Osteoblast (primary cell): ENCODE measurements at regions not wholly inside any gene's neighbourhood (a gene's known extent, or its start where the extent isn't known, plus 50 kb on each side); places are given as distances from the start of the nearest gene placed in this dataset.

Experiments
- DNase-seq: peaks from one replicate; pipeline ENCODE4 v3.0.0; 2011; ENCODE audit warnings: low spot score, mixed read lengths; ENCODE audit not compliant: insufficient read length; ENCODE audit errors: missing footprints
- H2AFZ ChIP-seq: 2 replicates; pipeline ENCODE4 v1.6.0; 2011; ENCODE audit warnings: mild to moderate bottlenecking, low read length
- H3K27ac ChIP-seq: 2 replicates; pipeline ENCODE4 v1.5.1; 2011; ENCODE audit warnings: mild to moderate bottlenecking, low read depth, low read length, moderate library complexity
- H3K27me3 ChIP-seq: 2 replicates; pipeline ENCODE4 v1.6.0; 2012; ENCODE audit warnings: mild to moderate bottlenecking, control low read depth, inconsistent platforms, low read length, moderate library complexity; ENCODE audit not compliant: insufficient read depth
- H3K36me3 ChIP-seq: 2 replicates; pipeline ENCODE4 v1.5.1; 2011; ENCODE audit warnings: mild to moderate bottlenecking, low read length, control low read depth, moderate library complexity; ENCODE audit not compliant: insufficient read depth
- H3K4me1 ChIP-seq: 2 replicates; pipeline ENCODE4 v1.5.1; 2011; ENCODE audit warnings: mild to moderate bottlenecking, low read length, control low read depth, moderate library complexity; ENCODE audit not compliant: insufficient read depth
- H3K4me2 ChIP-seq: 2 replicates; pipeline ENCODE4 v1.6.0; 2011; ENCODE audit warnings: mild to moderate bottlenecking, low read length; ENCODE audit not compliant: insufficient read depth
- H3K4me3 ChIP-seq: fragments of 200-600 bp; sonication (generic); 3 replicates; pipeline ENCODE4 v1.5.1; 2012; ENCODE audit warnings: mild to moderate bottlenecking, low read length, inconsistent platforms; ENCODE audit not compliant: insufficient read depth
- H3K79me2 ChIP-seq: 2 replicates; pipeline ENCODE4 v1.6.0; 2012; ENCODE audit warnings: mild to moderate bottlenecking, low read length, control low read depth, inconsistent platforms; ENCODE audit not compliant: insufficient read depth
- H3K9me3 ChIP-seq: 2 replicates; pipeline ENCODE4 v1.5.1; 2011; ENCODE audit warnings: low read depth, low read length, control low read depth
- H4K20me1 ChIP-seq: 2 replicates; pipeline ENCODE4 v1.6.0; 2012; ENCODE audit warnings: mild to moderate bottlenecking, low read length, control low read depth; ENCODE audit not compliant: insufficient read depth
- CTCF ChIP-seq: IDR thresholded peaks from 2 replicates; pipeline ENCODE4 v1.5.1; 2011; ENCODE audit warnings: mild to moderate bottlenecking, low read depth, low read length, moderate library complexity; ENCODE audit errors: extremely low read depth

- no peak overlapping the region for H3K27ac ChIP-seq
- no peak overlapping the region for H3K4me2 ChIP-seq
- no peaks in the 10 kb centered on the region for H3K27me3 ChIP-seq
- no peak for TF ChIP-seq CTCF
- no peaks in the 10 kb centered on the region for H3K79me2 ChIP-seq
- no peaks in the 10 kb centered on the region for H3K4me1 ChIP-seq
- no peaks in the 10 kb centered on the region for H3K36me3 ChIP-seq
- no peaks in the 10 kb centered on the region for H4K20me1 ChIP-seq
- no peak overlapping the region for H2AFZ ChIP-seq
- no peak overlapping the region for H3K4me3 ChIP-seq
- DNase-seq, result no peak
- no peaks in the 10 kb centered on the region for H3K9me3 ChIP-seq
Observed at GRCh38 chr7:65233409-65234034, 140.1 kb upstream of the ZNF92 start.

- no peak overlapping the region for H2AFZ ChIP-seq
- no peak overlapping the region for H3K4me3 ChIP-seq
- H3K9me3 ChIP-seq, result no peaks in the 10 kb centered on the region
- no peaks in the 10 kb centered on the region for H3K79me2 ChIP-seq
- no peak overlapping the region for H3K27ac ChIP-seq
- H3K36me3 ChIP-seq, result no peaks in the 10 kb centered on the region
- no peak for TF ChIP-seq CTCF
- no peak for DNase-seq
- no peak overlapping the region for H3K4me2 ChIP-seq
- no peaks in the 10 kb centered on the region for H4K20me1 ChIP-seq
- H3K4me1 ChIP-seq, result no peaks in the 10 kb centered on the region
- H3K27me3 ChIP-seq, result no peaks in the 10 kb centered on the region
Observed at GRCh38 chr7:65230231-65230630, 143.4 kb upstream of the ZNF92 start.

GRCh38 chr7:65225422-65226006, 148.1 kb upstream of the ZNF92 start:
- H2AFZ ChIP-seq, result no peak overlapping the region
- H3K4me1 ChIP-seq, result no peaks in the 10 kb centered on the region
- H3K4me3 ChIP-seq, result no peak overlapping the region
- TF ChIP-seq CTCF, result no peak
- H3K27ac ChIP-seq, result no peak overlapping the region
- no peak overlapping the region for H3K4me2 ChIP-seq
- no peaks in the 10 kb centered on the region for H4K20me1 ChIP-seq
- no peaks in the 10 kb centered on the region for H3K79me2 ChIP-seq
- no peaks in the 10 kb centered on the region for H3K27me3 ChIP-seq
- H3K9me3 ChIP-seq, result no peaks in the 10 kb centered on the region
- no peaks in the 10 kb centered on the region for H3K36me3 ChIP-seq
- no peak for DNase-seq

GRCh38 chr7:65222655-65223054, 151.0 kb upstream of the ZNF92 start:
- H4K20me1 ChIP-seq, result no peaks in the 10 kb centered on the region
- no peaks in the 10 kb centered on the region for H3K36me3 ChIP-seq
- H3K79me2 ChIP-seq, result no peaks in the 10 kb centered on the region
- no peak for TF ChIP-seq CTCF
- no peak for DNase-seq
- H2AFZ ChIP-seq, result no peak overlapping the region
- no peaks in the 10 kb centered on the region for H3K27me3 ChIP-seq
- no peaks in the 10 kb centered on the region for H3K4me1 ChIP-seq
- H3K4me2 ChIP-seq, result no peak overlapping the region
- H3K9me3 ChIP-seq, result no peaks in the 10 kb centered on the region
- no peak overlapping the region for H3K27ac ChIP-seq
- no peak overlapping the region for H3K4me3 ChIP-seq
